ENCODE measurements at regions not wholly inside any gene's neighbourhood (a gene's known extent, or its start where the extent isn't known, plus 50 kb on each side); places are given as distances from the start of the nearest gene placed in this dataset.

DNA sequence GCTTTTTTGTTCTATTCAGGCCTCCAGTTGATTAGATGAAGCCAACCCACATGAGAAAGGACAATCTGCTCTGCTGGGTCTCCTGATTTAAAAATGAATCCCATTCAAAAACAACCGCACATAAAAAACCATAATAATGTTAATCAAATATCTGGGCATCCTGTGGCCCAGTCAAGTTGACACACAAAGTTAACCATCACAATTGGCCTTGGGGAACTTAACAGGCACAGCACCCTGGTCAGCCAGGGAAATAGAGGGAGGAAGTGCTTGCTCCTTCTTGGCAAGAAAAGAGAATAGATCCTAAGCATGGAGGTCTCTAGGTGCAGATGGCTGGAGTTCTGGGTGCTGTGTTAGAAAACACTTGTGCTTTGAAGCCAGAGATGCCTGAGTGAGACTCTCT, 109.6 kb upstream of the OLIG2 start:
- TF ChIP-seq, protein P1, sequence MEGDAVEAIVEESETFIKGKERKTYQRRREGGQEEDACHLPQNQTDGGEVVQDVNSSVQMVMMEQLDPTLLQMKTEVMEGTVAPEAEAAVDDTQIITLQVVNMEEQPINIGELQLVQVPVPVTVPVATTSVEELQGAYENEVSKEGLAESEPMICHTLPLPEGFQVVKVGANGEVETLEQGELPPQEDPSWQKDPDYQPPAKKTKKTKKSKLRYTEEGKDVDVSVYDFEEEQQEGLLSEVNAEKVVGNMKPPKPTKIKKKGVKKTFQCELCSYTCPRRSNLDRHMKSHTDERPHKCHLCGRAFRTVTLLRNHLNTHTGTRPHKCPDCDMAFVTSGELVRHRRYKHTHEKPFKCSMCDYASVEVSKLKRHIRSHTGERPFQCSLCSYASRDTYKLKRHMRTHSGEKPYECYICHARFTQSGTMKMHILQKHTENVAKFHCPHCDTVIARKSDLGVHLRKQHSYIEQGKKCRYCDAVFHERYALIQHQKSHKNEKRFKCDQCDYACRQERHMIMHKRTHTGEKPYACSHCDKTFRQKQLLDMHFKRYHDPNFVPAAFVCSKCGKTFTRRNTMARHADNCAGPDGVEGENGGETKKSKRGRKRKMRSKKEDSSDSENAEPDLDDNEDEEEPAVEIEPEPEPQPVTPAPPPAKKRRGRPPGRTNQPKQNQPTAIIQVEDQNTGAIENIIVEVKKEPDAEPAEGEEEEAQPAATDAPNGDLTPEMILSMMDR (optimal IDR thresholded peaks at IDR 0.05 in 1 of 3, IDR thresholded peaks at IDR 0.05 in 1 of 3, conservative IDR thresholded peaks at IDR 0.05 in 1 of 3; ENCODE audit: extremely low read depth in 1 of 3, insufficient read depth in 2 of 3, low read length in 3 of 3): no peak
- no peak for TF ChIP-seq EZH2 (IDR thresholded peaks at IDR 0.05; ENCODE audit: low read length)

Data from keratinocyte (primary cell).